B cell (primary cell): ENCODE measurements at regions not wholly inside any gene's neighbourhood (a gene's known extent, or its start where the extent isn't known, plus 50 kb on each side); places are given as distances from the start of the nearest gene placed in this dataset.

Source experiments
- ATAC-seq: fragments of 200-7000 bp; cut with Tn5 transposase; one replicate; pipeline ENCODE4 v1.10.0; 2021; ENCODE audit warnings: low read depth, mild to moderate bottlenecking, moderate number of reproducible peaks, moderate library complexity
- CTCF ChIA-PET: fragments of 350-600 bp; sonication (Branson Sonifier 250); formaldehyde crosslinking; loops from one replicate; lab custom pipeline; 2021; ENCODE audit warnings: antibody characterized with exemption, inconsistent platforms; lab: Charles Lee
- POLR2A ChIA-PET: fragments of 350-600 bp; sonication (Branson Sonifier 250); formaldehyde crosslinking; loops from one replicate; lab custom pipeline; 2021; ENCODE audit warnings: antibody characterized with exemption; lab: Charles Lee
- DNase-seq: peaks from one replicate; pipeline ENCODE4 v3.0.0; 2013
- H2AFZ ChIP-seq: 2 replicates; pipeline ENCODE4 v1.6.1; 2012; ENCODE audit warnings: mild to moderate bottlenecking, low read depth, low read length; ENCODE audit not compliant: insufficient read depth, poor library complexity, severe bottlenecking
- H3K27ac ChIP-seq, 2 donors: 1 replicate in 1 of 2; 2 replicates in 1 of 2; pipeline ENCODE4 v1.5.1; 2012 to 2013; ENCODE audit warnings: low read length in 2 of 2, mild to moderate bottlenecking in 2 of 2, moderate library complexity in 1 of 2
- H3K27me3 ChIP-seq, 4 experiments: fragments of 200-600 bp in 1 of 4; sonication (generic) in 1 of 4; replicated peaks in 1 of 4; 1 replicate in 2 of 4; 2 replicates in 2 of 4; pipeline versions ENCODE4 v1.6.1 to v1.7.0; 2013 to 2016; ENCODE audit warnings: low read length in 3 of 4, mild to moderate bottlenecking in 2 of 4, mixed read lengths in 1 of 4, moderate library complexity in 1 of 4; ENCODE audit not compliant: insufficient read depth in 4 of 4, control insufficient read depth in 3 of 4; ENCODE audit errors: control extremely low read depth in 1 of 4
- H3K36me3 ChIP-seq, 2 experiments: replicated peaks in 1 of 2; 1 replicate in 1 of 2; 2 replicates in 1 of 2; pipeline versions ENCODE4 v1.6.1 to v1.7.1; 2013; ENCODE audit warnings: low read length in 1 of 2; ENCODE audit not compliant: insufficient read depth in 2 of 2, control insufficient read depth in 1 of 2; ENCODE audit errors: control extremely low read depth in 1 of 2, extremely low read depth in 1 of 2
- H3K4me1 ChIP-seq, 2 donors: fragments of 200-600 bp in 1 of 2; sonication (generic) in 1 of 2; 1 replicate in 1 of 2; 2 replicates in 1 of 2; pipeline versions ENCODE4 v1.5.1 to v1.6.1; 2013 to 2017; ENCODE audit warnings: low read length in 2 of 2; ENCODE audit not compliant: control insufficient read depth in 2 of 2, insufficient read depth in 2 of 2
- H3K4me2 ChIP-seq: replicated peaks from 2 replicates; pipeline ENCODE3; 2012; ENCODE audit warnings: mild to moderate bottlenecking, low read depth, low read length; ENCODE audit not compliant: poor library complexity, severe bottlenecking
- H3K4me3 ChIP-seq, 5 experiments: fragments of 200-600 bp in 1 of 5; sonication (generic) in 1 of 5; 1 replicate in 3 of 5; 2 replicates in 2 of 5; pipeline versions ENCODE4 v1.5.1 to v1.7.0; 2011 to 2016; ENCODE audit warnings: low read length in 4 of 5, mild to moderate bottlenecking in 4 of 5, low read depth in 2 of 5, control low read depth in 1 of 5, moderate library complexity in 1 of 5; ENCODE audit not compliant: insufficient read depth in 1 of 5; ENCODE audit errors: control extremely low read depth in 1 of 5, extremely low read depth in 1 of 5
- H3K79me2 ChIP-seq: fragments of 200-600 bp; sonication (generic); one replicate; pipeline ENCODE4 v1.6.0; 2016; ENCODE audit warnings: low read length; ENCODE audit not compliant: control insufficient read depth, insufficient read depth
- H3K9ac ChIP-seq: fragments of 200-600 bp; sonication (generic); 2 replicates; pipeline ENCODE4 v1.6.1; 2017; ENCODE audit warnings: mild to moderate bottlenecking, low read length, moderate library complexity
- H3K9me3 ChIP-seq, 3 donors: one replicate each; pipeline versions ENCODE4 v1.6.1 to v1.7.1; 2013; ENCODE audit warnings: low read length in 2 of 3; ENCODE audit not compliant: control insufficient read depth in 2 of 3, insufficient read depth in 1 of 3; ENCODE audit errors: control extremely low read depth in 1 of 3
- H4K20me1 ChIP-seq: 2 replicates; pipeline ENCODE4 v1.6.0; 2012; ENCODE audit warnings: mild to moderate bottlenecking, low read length; ENCODE audit not compliant: insufficient read depth, control insufficient read depth, poor library complexity, severe bottlenecking
- H3K27ac Mint-ChIP-seq: one replicate; pipeline ENCODE4 v1.8.0; 2021; ENCODE audit warnings: mixed read lengths
- H3K27me3 Mint-ChIP-seq: one replicate; pipeline ENCODE4 v1.8.0; 2021; ENCODE audit warnings: mixed read lengths
- H3K4me1 Mint-ChIP-seq: one replicate; pipeline ENCODE4 v1.8.0; 2021; ENCODE audit warnings: mixed read lengths
- H3K4me3 Mint-ChIP-seq: one replicate; pipeline ENCODE4 v1.8.0; 2021; ENCODE audit warnings: mixed read lengths
- H3K9me3 Mint-ChIP-seq: one replicate; pipeline ENCODE4 v1.8.0; 2022; ENCODE audit warnings: mixed read lengths; ENCODE audit not compliant: insufficient read depth
- EZH2 ChIP-seq: IDR thresholded peaks from 2 replicates; pipeline ENCODE4 v1.6.1; 2012; ENCODE audit warnings: borderline replicate concordance, low read depth, mild to moderate bottlenecking, moderate library complexity, low read length; ENCODE audit not compliant: insufficient read depth, poor library complexity, severe bottlenecking
- WGBS: methylation state at CpG from one replicate; pipeline ENCODE4 v1.1.5; 2013; ENCODE audit warnings: missing lambda C conversion rate; ENCODE audit not compliant: insufficient coverage; 5-methylcytosine and 5-hydroxymethylcytosine counted together
- intact Hi-C: fragments of 100-400 bp; cut with micrococcal nuclease; formaldehyde crosslinking; loops from one replicate; pipeline ENCODE4 v1.10.0; 2022
- TF ChIP-seq, protein P1 (sequence below): fragments of 200-600 bp; IDR thresholded peaks from one replicate; pipeline ENCODE4 v1.8.0; 2022; ENCODE audit warnings: antibody characterized with exemption, mild to moderate bottlenecking

GRCh38 chr9:89922099-89922498 is 317.3 kb downstream of the GADD45G start:
- ChIA-PET POLR2A (no interaction called here), CTCF (interaction anchor here (0.6 to 5.6 kb wide), 2 partner anchors 158 to 321 kb away, joined by 3 to 72 read pairs; no protein-coding TSS in a partner anchor)
- WGBS = 95% methylated on average over 6 of the region's 7 CpGs
- Histone ChIP-seq H3K27me3 (peaks cover 0 to 8% (median 0%) of the 10 kb centered on the region in 4 experiments), H3K9me3 (no peaks in the 10 kb centered on the region), H3K27ac (no peak overlapping the region), H3K36me3 (no peaks in the 10 kb centered on the region), H3K79me2 (no peaks in the 10 kb centered on the region), H3K4me2 (no peak overlapping the region), H3K4me3 (no peak overlapping the region), H2AFZ (no peak overlapping the region), H4K20me1 (no peaks in the 10 kb centered on the region), H3K4me1 (peaks cover 0 to 8% of the 10 kb centered on the region in 2 donors), H3K9ac (no peak overlapping the region)
- H3K27me3 Mint-ChIP-seq = peaks cover 17% of the 10 kb centered on the region
- no peaks in the 10 kb centered on the region for H3K9me3 Mint-ChIP-seq
- peaks cover 4% of the 10 kb centered on the region for H3K4me1 Mint-ChIP-seq
- no peak for TF ChIP-seq EZH2
- TF ChIP-seq, protein P1, sequence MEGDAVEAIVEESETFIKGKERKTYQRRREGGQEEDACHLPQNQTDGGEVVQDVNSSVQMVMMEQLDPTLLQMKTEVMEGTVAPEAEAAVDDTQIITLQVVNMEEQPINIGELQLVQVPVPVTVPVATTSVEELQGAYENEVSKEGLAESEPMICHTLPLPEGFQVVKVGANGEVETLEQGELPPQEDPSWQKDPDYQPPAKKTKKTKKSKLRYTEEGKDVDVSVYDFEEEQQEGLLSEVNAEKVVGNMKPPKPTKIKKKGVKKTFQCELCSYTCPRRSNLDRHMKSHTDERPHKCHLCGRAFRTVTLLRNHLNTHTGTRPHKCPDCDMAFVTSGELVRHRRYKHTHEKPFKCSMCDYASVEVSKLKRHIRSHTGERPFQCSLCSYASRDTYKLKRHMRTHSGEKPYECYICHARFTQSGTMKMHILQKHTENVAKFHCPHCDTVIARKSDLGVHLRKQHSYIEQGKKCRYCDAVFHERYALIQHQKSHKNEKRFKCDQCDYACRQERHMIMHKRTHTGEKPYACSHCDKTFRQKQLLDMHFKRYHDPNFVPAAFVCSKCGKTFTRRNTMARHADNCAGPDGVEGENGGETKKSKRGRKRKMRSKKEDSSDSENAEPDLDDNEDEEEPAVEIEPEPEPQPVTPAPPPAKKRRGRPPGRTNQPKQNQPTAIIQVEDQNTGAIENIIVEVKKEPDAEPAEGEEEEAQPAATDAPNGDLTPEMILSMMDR = no peak
- H3K4me3 Mint-ChIP-seq = no peak overlapping the region
- no peak overlapping the region for H3K27ac Mint-ChIP-seq
- intact Hi-C loops = no loop called here
- no peak for ATAC-seq
- DNase-seq = no peak

DNA sequence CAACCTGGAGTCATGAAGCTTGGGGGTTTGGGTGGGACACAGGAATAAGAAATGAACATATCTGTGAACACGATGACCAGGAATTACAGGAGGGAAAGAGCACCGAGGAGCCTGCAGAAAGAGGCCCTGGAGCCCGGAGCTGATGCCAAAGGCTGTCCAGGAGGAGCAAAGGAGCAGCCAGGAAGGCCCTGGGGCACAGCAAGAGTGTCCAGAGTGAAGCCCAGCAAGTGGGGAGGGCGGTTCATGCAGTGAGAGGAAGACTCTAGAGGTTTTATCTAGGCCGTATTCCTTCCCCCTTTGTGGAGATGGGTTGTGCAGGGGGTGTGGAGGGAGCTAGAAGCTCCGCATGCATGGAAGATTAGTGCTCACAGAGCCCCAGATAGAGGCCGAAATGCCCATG is 318.4 kb downstream of the GADD45G start:
- Histone ChIP-seq H3K9ac (no peak overlapping the region), H3K9me3 (no peaks in the 10 kb centered on the region), H3K4me3 (no peak overlapping the region), H3K36me3 (no peaks in the 10 kb centered on the region), H3K27me3 (peaks cover 0 to 8% (median 0%) of the 10 kb centered on the region in 4 experiments), H3K27ac (no peak overlapping the region), H3K4me2 (no peak overlapping the region), H3K4me1 (peaks cover 0 to 8% of the 10 kb centered on the region in 2 donors), H4K20me1 (no peaks in the 10 kb centered on the region), H3K79me2 (no peaks in the 10 kb centered on the region), H2AFZ (no peak overlapping the region)
- intact Hi-C loops = no loop called here
- ChIA-PET POLR2A (no interaction called here), CTCF (interaction anchor here (0.9 to 5.6 kb wide), 3 partner anchors 8 to 323 kb away, joined by 3 to 72 read pairs (median 4); no protein-coding TSS in a partner anchor)
- H3K9me3 Mint-ChIP-seq = no peaks in the 10 kb centered on the region
- H3K4me1 Mint-ChIP-seq = peaks cover 4% of the 10 kb centered on the region
- WGBS = 96% methylated on average over 5 of the region's 7 CpGs
- no peak for DNase-seq
- H3K4me3 Mint-ChIP-seq = no peak overlapping the region
- H3K27ac Mint-ChIP-seq = no peak overlapping the region
- TF ChIP-seq EZH2 = no peak
- TF ChIP-seq, protein P1 = no peak
- ATAC-seq = no peak
- H3K27me3 Mint-ChIP-seq = peaks cover 17% of the 10 kb centered on the region
